ENCODE measurements at regions not wholly inside any gene's neighbourhood (a gene's known extent, or its start where the extent isn't known, plus 50 kb on each side); places are given as distances from the start of the nearest gene placed in this dataset.

- DNase-seq, result no peak
Measured at GRCh38 chr9:14389657-14390056, 75.7 kb upstream of the NFIB start.

- no peak for DNase-seq
Measured at GRCh38 chr9:14389146-14389545, 75.2 kb upstream of the NFIB start.

GRCh38 chr9:14383773-14384172 lies 69.8 kb upstream of the NFIB start:
- DNase-seq, result no peak

GRCh38 chr9:14383294-14383693 lies 69.4 kb upstream of the NFIB start:
- DNase-seq, result no peak

DNA sequence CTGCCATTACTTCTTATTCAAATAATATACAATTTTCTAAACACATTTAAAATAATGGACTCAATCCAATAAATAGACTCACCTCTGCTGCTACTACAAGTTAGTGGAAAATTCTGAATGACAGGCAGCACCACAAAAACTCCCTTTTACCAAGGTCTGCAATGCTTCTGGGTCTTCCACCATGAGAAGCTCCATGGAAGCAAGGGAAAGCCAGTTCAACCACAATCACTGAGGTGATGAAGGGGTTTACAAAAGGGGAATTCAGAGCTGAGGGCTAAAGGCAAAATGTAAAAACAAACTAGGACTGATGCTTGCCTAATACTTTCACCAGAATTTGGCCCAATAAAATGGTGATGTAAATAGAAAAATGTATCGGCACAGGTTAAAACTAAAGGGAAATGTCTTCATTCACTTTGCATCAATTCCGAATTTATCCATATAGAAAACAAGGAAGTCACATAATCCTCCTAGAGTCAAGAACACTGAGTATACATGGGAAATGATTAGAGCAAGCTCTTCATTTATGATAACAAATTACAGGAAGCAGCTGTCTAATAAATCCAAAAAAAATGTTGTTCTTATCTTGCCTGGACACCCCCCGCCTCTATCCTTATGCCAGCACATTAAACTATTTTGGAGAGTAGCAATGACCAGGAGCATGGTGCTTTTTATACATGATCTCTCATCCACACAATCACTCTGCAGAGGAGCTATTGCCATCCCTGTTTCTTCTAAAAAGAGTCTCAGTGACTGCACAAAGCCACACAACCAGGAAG lies 66.3 kb upstream of the NFIB start:
- DNase-seq, result no peak

GRCh38 chr9:14379280-14379679 lies 65.3 kb upstream of the NFIB start:
- DNase-seq, result no peak

DNA sequence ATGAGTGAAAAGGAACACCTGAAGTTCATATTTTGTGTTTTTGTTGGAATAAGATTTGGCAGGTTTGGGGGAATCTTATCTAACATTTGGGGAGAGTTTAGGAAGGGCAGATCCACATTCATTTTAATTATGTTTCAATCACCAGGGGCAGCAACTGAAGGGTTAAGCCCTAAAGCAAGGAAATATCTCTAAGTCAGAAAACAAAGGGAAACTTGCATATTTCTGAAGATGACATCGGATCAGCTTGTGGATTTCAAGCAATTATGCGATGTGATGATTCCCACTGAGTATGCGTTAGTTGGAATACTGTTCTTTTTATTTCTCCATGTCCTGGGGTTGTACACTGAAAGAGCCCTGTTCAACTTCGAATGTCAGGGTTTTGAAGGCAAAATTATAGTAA lies 59.8 kb upstream of the NFIB start:
- DNase-seq, result no peak

DNA sequence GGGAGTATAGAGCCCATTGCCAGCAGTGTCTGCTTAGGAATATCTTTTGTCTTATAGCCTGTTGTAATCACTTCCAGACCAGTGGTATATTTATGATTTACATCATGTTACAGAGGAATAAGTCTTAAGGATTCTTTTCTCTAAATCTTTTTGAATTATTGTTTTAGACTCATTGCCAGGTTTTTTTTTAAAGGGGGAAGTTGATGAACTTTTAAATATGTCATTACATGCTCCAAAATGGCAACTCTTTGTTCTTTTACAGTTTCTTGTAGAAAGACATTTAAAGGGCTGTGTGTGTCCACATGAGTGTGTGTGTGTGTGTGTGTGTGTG lies 59.4 kb upstream of the NFIB start:
- DNase-seq, result no peak

GRCh38 chr9:14372437-14373335 lies 58.7 kb upstream of the NFIB start:
- peak; percentile 76 for DNase-seq

GRCh38 chr9:14369011-14369410 lies 55.1 kb upstream of the NFIB start:
- DNase-seq, result no peak

DNA sequence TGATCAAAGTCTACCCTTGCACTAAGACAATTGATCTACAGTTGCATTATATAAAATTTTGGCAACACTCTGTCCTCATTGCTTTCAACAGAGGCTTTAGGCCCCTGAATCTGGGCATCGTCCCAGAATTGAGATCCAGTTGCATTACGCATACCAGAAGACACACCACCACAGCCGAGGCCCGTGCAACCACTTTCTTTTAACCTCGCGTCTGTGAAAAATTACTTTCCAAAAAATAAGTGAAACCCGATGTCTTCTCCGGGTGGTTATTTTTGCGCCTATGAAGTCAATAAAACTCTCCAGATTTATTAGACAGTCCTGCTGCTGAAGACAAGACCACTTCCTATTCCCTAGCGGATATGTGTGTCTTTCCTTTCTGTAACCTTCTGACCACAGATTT lies 52.1 kb upstream of the NFIB start:
- peak; percentile 90 for DNase-seq

DNA sequence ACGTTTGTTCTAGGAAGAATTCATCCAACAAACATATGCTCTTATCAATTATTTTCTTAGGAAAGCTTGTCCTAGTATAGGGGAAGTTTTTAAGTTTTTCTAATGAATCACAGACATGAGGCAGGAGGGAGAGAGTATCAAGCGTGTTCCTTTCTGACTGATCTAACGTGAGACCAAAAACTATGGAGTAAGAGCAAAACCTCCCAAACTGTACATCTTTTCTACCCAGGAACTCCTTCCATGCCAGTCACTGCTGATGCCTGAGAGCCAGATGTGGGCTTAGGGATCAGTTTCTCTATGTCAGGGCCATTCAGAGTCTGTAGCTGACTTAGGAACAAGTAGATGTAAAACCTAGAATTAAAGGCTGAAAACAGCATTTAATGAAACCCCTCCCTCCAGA lies 51.7 kb upstream of the NFIB start:
- no peak for DNase-seq
